Transverse colon (tissue), 4 donors: ENCODE measurements at regions not wholly inside any gene's neighbourhood (a gene's known extent, or its start where the extent isn't known, plus 50 kb on each side); places are given as distances from the start of the nearest gene placed in this dataset.

Source experiments
- DNase-seq: peaks from one replicate; pipeline ENCODE4 v3.0.0-alpha.2; 2019
- H3K27ac ChIP-seq, 4 donors: fragments of 200-600 bp; sonication (generic); 2 replicates each; pipeline ENCODE4 v1.5.1; 2016 to 2018; ENCODE audit warnings: inconsistent platforms in 4 of 4
- H3K27me3 ChIP-seq: fragments of 200-600 bp; sonication (generic); 2 replicates; pipeline ENCODE4 v1.5.1; 2017; ENCODE audit warnings: inconsistent platforms
- H3K36me3 ChIP-seq, 4 donors: fragments of 200-600 bp; sonication (generic); 2 replicates each; pipeline ENCODE4 v1.5.1; 2017 to 2019; ENCODE audit warnings: inconsistent platforms in 4 of 4
- H3K4me1 ChIP-seq, 4 donors: fragments of 200-600 bp; sonication (generic); 2 replicates each; pipeline ENCODE4 v1.5.1; 2017 to 2020; ENCODE audit warnings: inconsistent platforms in 4 of 4
- H3K4me3 ChIP-seq, 4 donors: fragments of 200-600 bp; sonication (generic); 1 replicate in 1 of 4; 2 replicates in 3 of 4; pipeline versions ENCODE4 v1.5.1 to v1.6.1; 2017 to 2019; ENCODE audit warnings: inconsistent platforms in 4 of 4
- H3K9me3 ChIP-seq, 2 donors: fragments of 200-600 bp; sonication (generic); 2 replicates each; pipeline ENCODE4 v1.5.1; 2017 to 2019; ENCODE audit warnings: inconsistent platforms in 2 of 2
- CTCF ChIP-seq, 5 experiments: fragments of 200-600 bp in 3 of 5; fragments of 450-650 bp in 2 of 5; sonication (generic) in 3 of 5; IDR thresholded peaks; 1 replicate in 2 of 5; 2 replicates in 3 of 5; pipeline ENCODE4 v1.5.1; 2016 to 2017; ENCODE audit warnings: antibody characterized with exemption in 5 of 5, inconsistent platforms in 3 of 5, mild to moderate bottlenecking in 2 of 5, moderate library complexity in 1 of 5
- EP300 ChIP-seq: sonication (generic); formaldehyde crosslinking; IDR thresholded peaks from one replicate; pipeline ENCODE4 v1.6.1; 2017; ENCODE audit warnings: antibody characterized with exemption, low read depth
- POLR2A ChIP-seq: fragments of 450-650 bp; IDR thresholded peaks from one replicate; pipeline ENCODE4 v1.6.1; 2016; ENCODE audit warnings: antibody characterized with exemption, mild to moderate bottlenecking, moderate library complexity
- POLR2AphosphoS5 ChIP-seq, 3 donors: sonication (generic); formaldehyde crosslinking; IDR thresholded peaks; one replicate each; pipeline ENCODE4 v1.6.1; 2016; ENCODE audit warnings: antibody characterized with exemption in 3 of 3
- WGBS, 2 donors: methylation state at CpG; one replicate each; pipeline ENCODE4 v1.1.5; 2018; ENCODE audit warnings: low coverage in 1 of 2; 5-methylcytosine and 5-hydroxymethylcytosine counted together
- in situ Hi-C, 4 donors: fragments of 200-750 bp; cut with MboI; loops; one replicate each; pipeline versions ENCODE4 v1.15.0 to v1.15.1; 2017; ENCODE audit warnings: low sequenced_read_pairs in 3 of 4, low pct_ligation_motif_present in 1 of 4, low pct_unique_long_range_greater_than_20kb in 1 of 4
- intact Hi-C: fragments of 100-400 bp; cut with DNase I; formaldehyde crosslinking; loops from one replicate; pipeline ENCODE4 v1.15.1; 2023; ENCODE audit warnings: low total_unique reads

- in situ Hi-C loops (loop anchor here (25.0 kb wide), 3 partner anchors 94 to 194 kb away; partner anchors contain the start of genes LRCOL1 (in 3 of the 4) and P2RX2 (in 3 of the 4)), intact Hi-C loops (loop anchor here (5.0 to 10.0 kb wide), 2 partner anchors 106 to 204 kb away; no protein-coding TSS in a partner anchor)
- H3K4me3 ChIP-seq: no peak overlapping the region
- no peak overlapping the region for H3K27ac ChIP-seq
- no peak for DNase-seq
- no peaks in the 10 kb centered on the region for H3K36me3 ChIP-seq
- peaks cover 82% of the 10 kb centered on the region for H3K27me3 ChIP-seq
- 77% methylated on average over 3 of the region's 3 CpGs; no CpG with 5 or more reads in 1 of the 2 donors for whole genome bisulfite sequencing, 2 donors
- peaks cover 7 to 12% (median 8%) of the 10 kb centered on the region in 4 donors for H3K4me1 ChIP-seq
- no peaks in the 10 kb centered on the region for H3K9me3 ChIP-seq
- TF ChIP-seq POLR2A (no peak), POLR2AphosphoS5 (IDR thresholded peaks at IDR 0.05) (no peak), CTCF (IDR thresholded peaks at IDR 0.05) (no peak), EP300 (no peak)
These were observed 71.5 kb upstream of the FBRSL1 start for GRCh38 chr12:132418393-132418925.

GRCh38 chr12:132417741-132418140 is 72.2 kb upstream of the FBRSL1 start:
- H3K9me3 ChIP-seq: no peaks in the 10 kb centered on the region
- WGBS, 2 donors: 53 to 77% methylated on average over 3 to 15 of the region's 15 CpGs
- H3K4me1 ChIP-seq: peaks cover 7 to 12% (median 8%) of the 10 kb centered on the region in 4 donors
- no peak overlapping the region for H3K27ac ChIP-seq
- intact Hi-C loops: loop anchor here (5.0 to 10.0 kb wide), 2 partner anchors 107 to 205 kb away; no protein-coding TSS in a partner anchor
- no peak for DNase-seq
- no peak overlapping the region for H3K4me3 ChIP-seq
- no peaks in the 10 kb centered on the region for H3K36me3 ChIP-seq
- no peak for TF ChIP-seq POLR2A
- TF ChIP-seq CTCF (IDR thresholded peaks at IDR 0.05): no peak
- TF ChIP-seq EP300: no peak
- TF ChIP-seq POLR2AphosphoS5 (IDR thresholded peaks at IDR 0.05): no peak
- peaks cover 77% of the 10 kb centered on the region for H3K27me3 ChIP-seq
- in situ Hi-C loops: loop anchor here (25.0 kb wide), 3 partner anchors 95 to 195 kb away; partner anchors contain the start of genes LRCOL1 (in 3 of the 4) and P2RX2 (in 3 of the 4)

GRCh38 chr12:132416827-132417226 is 73.1 kb upstream of the FBRSL1 start:
- intact Hi-C loops: loop anchor here (5.0 to 10.0 kb wide), 2 partner anchors 108 to 205 kb away; no protein-coding TSS in a partner anchor
- TF ChIP-seq POLR2AphosphoS5 (IDR thresholded peaks at IDR 0.05) (no peak), POLR2A (no peak), CTCF (IDR thresholded peaks at IDR 0.05) (no peak), EP300 (no peak)
- H3K9me3 ChIP-seq: no peaks in the 10 kb centered on the region
- no peaks in the 10 kb centered on the region for H3K36me3 ChIP-seq
- peaks cover 71% of the 10 kb centered on the region for H3K27me3 ChIP-seq
- DNase-seq: no peak
- no peak overlapping the region for H3K4me3 ChIP-seq
- in situ Hi-C loops: loop anchor here (25.0 kb wide), 3 partner anchors 95 to 195 kb away; partner anchors contain the start of genes LRCOL1 (in 3 of the 4) and P2RX2 (in 3 of the 4)
- no peak overlapping the region for H3K27ac ChIP-seq
- H3K4me1 ChIP-seq: peaks cover 7 to 12% (median 8%) of the 10 kb centered on the region in 4 donors
- WGBS, 2 donors: 86% methylated on average over 9 of the region's 14 CpGs; no CpG with 5 or more reads in 1 of the 2 donors

GRCh38 chr12:132416121-132416673 is 73.8 kb upstream of the FBRSL1 start:
- Histone ChIP-seq H3K36me3 (no peaks in the 10 kb centered on the region), H3K9me3 (no peaks in the 10 kb centered on the region), H3K4me3 (no peak overlapping the region), H3K27ac (no peak overlapping the region), H3K27me3 (peaks cover 65% of the 10 kb centered on the region), H3K4me1 (peaks cover 7 to 12% (median 8%) of the 10 kb centered on the region in 4 donors)
- 72% methylated on average over 23 of the region's 25 CpGs; no CpG with 5 or more reads in 1 of the 2 donors for WGBS, 2 donors
- in situ Hi-C loops (loop anchor here (25.0 kb wide), 3 partner anchors 96 to 196 kb away; partner anchors contain the start of genes LRCOL1 (in 3 of the 4) and P2RX2 (in 3 of the 4)), intact Hi-C loops (loop anchor here (5.0 to 10.0 kb wide), 2 partner anchors 109 to 206 kb away; no protein-coding TSS in a partner anchor)
- DNase-seq: no peak
- TF ChIP-seq EP300 (no peak), CTCF (IDR thresholded peaks at IDR 0.05) (no peak), POLR2A (no peak), POLR2AphosphoS5 (IDR thresholded peaks at IDR 0.05) (no peak)
